Prostate gland (tissue), 2 donors: ENCODE measurements at regions not wholly inside any gene's neighbourhood (a gene's known extent, or its start where the extent isn't known, plus 50 kb on each side); places are given as distances from the start of the nearest gene placed in this dataset.

Experiments used
- POLR2A ChIP-seq: fragments of 450-650 bp; IDR thresholded peaks from one replicate; pipeline ENCODE4 v1.6.1; 2016; ENCODE audit warnings: antibody characterized with exemption, mild to moderate bottlenecking
- POLR2AphosphoS5 ChIP-seq: sonication (generic); formaldehyde crosslinking; IDR thresholded peaks from one replicate; pipeline ENCODE4 v1.6.1; 2017; ENCODE audit warnings: antibody characterized with exemption
- TF ChIP-seq, protein P1 (sequence below), 4 experiments: fragments of 200-600 bp in 2 of 4; fragments of 450-650 bp in 2 of 4; sonication (generic) in 2 of 4; IDR thresholded peaks; 1 replicate in 3 of 4; 2 replicates in 1 of 4; pipeline ENCODE4 v1.5.1; 2016 to 2019; ENCODE audit warnings: antibody characterized with exemption in 4 of 4, mild to moderate bottlenecking in 2 of 4, moderate library complexity in 2 of 4

GRCh38 chr11:50102916-50103315, 70.2 kb downstream of the OR4C45 start:
- TF ChIP-seq, protein P1, sequence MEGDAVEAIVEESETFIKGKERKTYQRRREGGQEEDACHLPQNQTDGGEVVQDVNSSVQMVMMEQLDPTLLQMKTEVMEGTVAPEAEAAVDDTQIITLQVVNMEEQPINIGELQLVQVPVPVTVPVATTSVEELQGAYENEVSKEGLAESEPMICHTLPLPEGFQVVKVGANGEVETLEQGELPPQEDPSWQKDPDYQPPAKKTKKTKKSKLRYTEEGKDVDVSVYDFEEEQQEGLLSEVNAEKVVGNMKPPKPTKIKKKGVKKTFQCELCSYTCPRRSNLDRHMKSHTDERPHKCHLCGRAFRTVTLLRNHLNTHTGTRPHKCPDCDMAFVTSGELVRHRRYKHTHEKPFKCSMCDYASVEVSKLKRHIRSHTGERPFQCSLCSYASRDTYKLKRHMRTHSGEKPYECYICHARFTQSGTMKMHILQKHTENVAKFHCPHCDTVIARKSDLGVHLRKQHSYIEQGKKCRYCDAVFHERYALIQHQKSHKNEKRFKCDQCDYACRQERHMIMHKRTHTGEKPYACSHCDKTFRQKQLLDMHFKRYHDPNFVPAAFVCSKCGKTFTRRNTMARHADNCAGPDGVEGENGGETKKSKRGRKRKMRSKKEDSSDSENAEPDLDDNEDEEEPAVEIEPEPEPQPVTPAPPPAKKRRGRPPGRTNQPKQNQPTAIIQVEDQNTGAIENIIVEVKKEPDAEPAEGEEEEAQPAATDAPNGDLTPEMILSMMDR (IDR thresholded peaks at IDR 0.05) = no peak
- TF ChIP-seq POLR2AphosphoS5 (no peak), POLR2A (no peak)
